GM20431 (cell line): ENCODE measurements at regions not wholly inside any gene's neighbourhood (a gene's known extent, or its start where the extent isn't known, plus 50 kb on each side); places are given as distances from the start of the nearest gene placed in this dataset.
"Not testable (repeated sequence)": the region's sequence is repeated elsewhere in the genome, so short reads cannot be mapped to it uniquely, and the experiment has no call there.

Experiments used
- in situ Hi-C: fragments of 300-500 bp; cut with MseI, MboI; formaldehyde crosslinking; loops from one replicate; pipeline ENCODE4 v1.15.0; 2020; ENCODE audit warnings: low sequenced_read_pairs; ENCODE audit not compliant: unreplicated experiment

DNA sequence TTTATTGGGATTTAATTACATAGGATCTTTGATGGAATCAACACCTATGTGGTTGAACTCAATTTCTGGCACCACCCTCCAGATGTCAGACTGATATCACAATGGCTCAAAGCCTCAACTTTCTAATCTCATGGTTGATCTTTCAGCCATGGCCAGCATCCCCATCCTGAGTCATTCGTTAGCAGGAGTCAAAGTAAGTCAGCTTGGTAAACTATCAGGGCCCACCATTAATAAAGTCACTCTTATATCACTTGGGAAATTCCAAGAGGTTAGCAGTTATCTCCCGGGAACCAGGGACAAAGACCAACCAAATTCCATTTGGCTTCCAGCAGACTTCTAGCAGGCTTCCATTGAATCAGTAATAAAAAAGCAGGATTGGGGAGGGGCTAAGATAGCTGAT, 50.7 kb upstream of the TNFSF4 start:
- in situ Hi-C loops, result no loop called here

DNA sequence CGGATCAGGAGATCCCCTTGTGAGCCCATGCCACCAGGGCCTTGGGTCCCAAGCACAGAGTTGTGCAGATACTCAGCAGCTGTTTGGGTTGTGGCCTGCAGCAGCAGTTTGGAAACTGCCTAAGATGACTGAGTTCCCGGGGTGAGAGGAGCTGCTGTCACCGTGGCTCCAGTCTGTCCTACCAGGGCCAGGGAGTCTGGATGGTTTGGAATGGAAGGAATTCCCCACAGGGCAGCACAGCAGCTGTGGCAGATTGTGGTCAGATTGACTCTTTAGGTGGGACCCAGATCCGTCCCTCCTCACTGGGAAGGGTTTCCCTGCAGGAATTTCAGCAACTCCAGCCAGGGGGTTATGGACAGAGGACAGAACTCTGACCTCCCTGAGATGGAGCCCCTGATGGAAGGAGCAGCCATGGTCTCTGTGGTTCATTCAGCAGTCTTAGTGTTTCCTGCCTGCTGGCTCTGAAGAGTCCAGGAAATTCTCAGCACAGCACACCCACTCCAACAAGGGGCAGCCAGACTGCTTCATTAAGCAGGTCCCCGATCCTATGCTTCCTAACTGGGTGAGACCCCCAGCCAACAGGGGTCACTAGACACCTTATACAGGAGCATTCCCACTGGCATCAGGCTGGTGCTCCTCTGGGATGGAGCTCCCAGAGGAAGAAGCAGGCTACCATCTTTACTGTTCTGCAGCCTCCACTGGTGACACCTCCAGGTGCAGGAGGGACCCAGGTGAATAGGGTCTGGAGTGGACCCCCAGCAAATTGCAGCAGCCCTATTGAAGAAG, 51.5 kb upstream of the TNFSF4 start:
- in situ Hi-C loops, result no loop called here

DNA sequence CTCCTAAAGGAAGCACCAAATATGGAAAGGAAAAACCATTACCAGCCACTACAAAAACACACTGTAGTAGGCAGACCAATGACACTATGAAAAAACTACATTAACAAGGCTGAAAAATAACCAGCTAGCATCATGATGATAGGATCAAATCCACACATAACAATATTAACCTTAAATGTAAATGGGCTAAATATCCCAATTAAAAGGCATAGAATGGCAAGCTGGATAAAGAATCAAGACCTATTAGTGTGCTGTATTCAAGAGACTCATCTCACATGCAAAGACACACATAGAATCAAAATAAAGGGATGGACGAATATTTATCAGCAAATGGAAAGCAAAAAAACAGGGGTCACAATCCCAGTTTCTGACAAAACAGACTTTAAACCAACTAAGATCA, 53.2 kb upstream of the TNFSF4 start:
- in situ Hi-C loops, result not testable (repeated sequence)

DNA sequence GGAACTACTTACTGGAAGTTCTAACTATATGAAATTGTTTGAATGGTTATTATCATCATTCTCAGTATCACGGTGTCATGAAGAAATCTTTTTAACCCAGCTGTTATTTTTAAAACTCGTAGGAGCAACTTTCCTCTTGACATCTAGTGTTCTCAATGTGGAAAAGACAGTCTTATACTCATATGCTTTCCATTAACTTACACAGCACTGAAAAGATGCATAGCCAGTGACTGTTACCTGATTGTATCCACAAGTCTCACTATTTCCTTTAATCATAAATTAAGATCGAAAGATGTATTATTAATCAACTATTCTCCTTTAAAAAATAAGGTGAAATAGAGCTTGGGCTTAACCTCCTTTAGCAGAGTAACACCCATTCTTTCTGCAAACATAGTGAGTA, 59.7 kb upstream of the TNFSF4 start:
- in situ Hi-C loops, result no loop called here

DNA sequence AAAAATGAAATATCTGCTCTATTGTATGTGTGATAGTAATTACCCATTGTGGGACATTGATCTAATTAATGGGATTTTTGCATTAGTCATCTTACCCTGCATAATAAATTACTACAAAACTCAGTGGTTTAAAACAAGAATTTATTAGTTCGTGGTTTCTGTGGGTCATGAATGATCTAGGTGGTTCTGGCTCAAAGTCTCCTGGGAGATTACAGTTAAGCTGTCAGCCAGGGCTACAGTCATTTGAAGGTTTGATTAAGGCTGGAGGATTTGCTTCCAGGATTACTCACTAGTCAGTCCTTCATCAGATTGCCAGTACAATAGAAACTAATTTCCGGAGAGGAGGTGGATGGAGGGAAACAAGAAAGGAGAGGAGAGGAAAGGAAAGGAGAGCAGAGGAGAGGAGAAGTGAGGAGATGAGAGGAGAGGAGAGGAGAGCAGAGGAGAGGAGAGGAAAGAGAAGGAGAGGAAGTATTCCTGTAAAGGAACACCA, 60.4 kb upstream of the TNFSF4 start:
- in situ Hi-C loops, result no loop called here

DNA sequence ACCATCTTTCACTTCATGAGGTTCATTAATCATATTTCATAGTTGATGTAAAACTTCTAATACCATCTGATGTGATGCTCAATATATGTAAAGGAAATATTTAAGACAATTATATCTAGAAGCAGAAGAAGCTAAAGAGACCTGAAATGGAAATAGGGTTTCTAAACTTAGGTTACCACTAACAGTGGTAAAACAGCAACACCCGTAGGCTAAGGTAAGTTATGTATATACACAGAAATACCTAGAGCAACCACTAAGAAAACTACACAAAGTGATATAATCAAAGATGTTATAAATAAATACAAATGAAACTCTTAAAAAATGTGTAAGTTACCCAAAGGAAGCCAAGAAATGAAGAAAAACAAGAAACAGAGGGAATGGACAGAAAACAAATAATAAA, 61.1 kb upstream of the TNFSF4 start:
- in situ Hi-C loops, result no loop called here

DNA sequence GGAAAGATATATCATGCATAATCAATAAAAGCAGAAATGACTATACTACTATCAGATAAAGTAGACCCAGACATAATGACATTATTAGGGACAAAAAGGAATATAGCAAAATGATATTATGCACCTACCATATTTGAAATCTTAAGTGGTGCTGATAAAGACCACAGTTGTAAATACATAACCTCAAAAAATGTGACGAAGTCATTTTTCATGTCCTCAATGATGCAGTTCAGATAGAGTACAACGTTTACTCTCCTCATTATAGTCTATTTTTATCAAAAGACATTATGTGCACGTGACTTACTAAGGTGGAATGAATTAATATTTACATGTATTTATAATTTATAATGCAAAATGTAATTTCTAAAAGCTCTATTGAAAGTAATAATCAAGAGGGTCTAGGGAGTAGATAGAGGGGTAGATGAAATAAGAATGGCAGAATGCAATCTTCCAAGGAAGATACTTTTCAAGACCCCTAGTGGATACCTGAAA, 61.7 kb upstream of the TNFSF4 start:
- in situ Hi-C loops, result no loop called here

DNA sequence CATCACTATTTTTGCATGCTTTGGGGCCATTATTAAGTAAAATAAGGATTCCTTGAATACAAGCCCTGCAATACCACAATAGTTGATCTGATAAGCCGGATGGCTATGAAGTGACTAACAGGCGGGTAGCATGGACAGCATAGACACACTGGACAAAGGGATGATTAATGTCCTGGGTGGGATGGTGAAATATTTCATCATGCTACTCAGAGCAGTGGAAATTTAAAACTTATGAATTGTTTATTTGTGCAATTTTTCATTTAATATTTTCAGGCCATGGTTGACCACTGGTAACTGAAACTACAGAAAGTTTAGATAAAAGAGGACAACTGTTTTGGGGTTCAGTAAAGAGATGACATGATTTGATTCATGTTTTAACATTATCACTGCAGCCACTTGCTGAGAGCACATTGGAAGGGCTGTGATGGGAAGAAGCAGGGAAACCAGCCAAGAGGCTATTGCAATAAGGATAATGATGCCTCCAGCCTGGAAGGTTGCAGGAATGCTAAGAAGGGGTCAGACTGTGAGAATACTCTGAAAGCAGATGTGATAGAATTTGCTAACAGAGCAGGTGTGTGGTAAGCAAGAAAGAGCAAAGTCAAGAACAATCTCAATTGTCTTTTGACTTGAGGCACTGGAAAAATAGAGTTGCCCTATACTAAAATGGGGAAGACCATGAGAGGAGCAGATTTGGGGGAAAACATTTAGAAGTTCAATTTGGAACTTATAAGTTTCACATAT, 62.5 kb upstream of the TNFSF4 start:
- in situ Hi-C loops, result no loop called here

DNA sequence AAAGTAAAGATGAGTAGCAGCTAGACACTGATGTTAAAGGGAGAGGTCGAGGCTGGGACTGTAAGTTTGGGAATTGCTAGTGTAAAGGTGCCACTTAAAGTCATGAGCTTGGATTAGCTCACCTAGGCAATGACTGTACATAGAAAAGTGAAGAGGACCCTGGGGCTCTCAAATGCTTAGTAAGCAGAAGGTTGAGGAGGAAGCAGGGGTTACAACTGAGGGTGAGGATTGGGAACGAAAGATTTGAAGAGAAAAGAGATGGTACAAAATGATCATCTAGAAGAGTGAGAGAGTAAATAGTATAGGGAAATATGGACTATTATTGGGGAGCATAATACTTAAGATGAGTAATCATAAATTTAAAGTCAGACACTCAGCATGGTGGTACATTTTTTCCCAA, 63.1 kb upstream of the TNFSF4 start:
- in situ Hi-C loops, result no loop called here

DNA sequence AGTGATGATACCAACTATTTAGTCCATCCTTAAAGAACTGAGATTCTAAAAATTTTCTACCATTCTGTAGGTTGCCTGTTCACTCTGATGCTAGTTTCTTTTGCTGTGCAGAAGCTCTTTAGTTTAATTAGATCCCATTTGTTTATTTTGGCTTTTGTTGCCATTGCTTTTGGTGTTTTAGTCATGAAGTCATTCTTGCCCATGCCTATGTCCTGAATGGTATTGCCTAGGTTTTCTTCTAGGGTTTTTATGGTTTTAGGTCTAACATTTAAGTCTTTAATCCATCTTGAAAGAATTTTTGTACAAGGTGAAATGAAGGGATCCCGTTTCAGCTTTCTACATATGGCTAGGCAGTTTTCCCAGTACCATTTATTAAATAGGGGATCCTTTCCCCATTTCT, 63.9 kb upstream of the TNFSF4 start:
- in situ Hi-C loops, result not testable (repeated sequence)

DNA sequence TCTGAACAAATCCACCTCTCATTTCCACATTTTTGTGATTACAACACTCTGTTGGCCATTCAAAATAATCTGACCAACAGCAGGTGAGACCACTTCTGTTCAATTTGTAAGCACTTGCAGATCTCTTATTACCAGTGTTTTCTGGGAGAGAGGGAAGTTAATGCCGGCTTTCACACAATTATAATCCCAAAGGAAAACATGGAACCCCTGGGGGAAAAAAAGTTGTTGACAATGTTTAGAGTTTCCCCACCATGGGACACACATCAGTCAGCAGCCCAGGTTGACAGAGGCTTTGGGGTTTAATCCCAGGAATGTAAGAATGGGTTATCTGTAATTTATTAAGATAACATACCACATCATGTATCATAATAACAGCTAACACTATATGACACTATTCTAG, 68.4 kb upstream of the TNFSF4 start:
- in situ Hi-C loops, result no loop called here

DNA sequence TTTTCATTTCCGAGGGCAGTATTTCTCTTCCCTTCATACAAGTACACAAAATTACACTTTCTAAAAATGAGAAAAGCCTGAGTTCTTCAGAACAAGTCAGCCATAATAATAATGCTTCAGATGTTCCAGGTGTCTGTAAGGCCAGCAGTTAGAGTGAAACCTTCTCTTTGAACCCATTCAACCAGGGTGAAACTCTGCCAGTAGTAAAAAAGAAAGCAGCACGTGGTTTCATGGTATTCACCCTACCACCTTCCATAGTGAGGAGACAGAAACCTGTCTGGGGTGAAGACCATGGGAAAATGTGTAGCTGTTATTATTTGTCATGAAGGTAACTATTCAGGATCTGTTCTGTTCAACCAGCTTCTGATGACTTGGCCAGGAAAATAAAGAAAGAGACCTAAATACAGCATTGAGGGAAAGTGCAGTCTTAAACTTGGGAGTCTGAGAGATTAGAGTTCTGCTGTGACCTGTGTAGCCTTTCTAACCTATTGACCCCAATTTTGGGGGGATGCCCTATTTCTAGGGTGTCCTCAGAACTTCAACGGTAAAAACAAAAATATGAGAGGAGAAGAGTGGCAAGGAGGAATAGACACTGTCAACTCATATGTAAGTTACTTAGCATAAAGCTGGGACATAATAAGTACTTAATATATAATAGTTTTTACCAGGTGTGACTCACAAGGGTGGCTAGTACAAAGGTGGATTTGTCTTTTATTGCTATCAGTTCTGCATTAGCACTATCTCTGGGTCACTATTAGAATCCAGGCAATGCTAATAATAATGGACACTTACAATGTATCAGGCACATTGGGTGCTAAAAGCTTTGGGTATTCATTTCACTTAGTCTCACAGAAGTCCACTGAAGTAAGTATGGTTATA, 70.0 kb upstream of the TNFSF4 start:
- in situ Hi-C loops, result no loop called here

DNA sequence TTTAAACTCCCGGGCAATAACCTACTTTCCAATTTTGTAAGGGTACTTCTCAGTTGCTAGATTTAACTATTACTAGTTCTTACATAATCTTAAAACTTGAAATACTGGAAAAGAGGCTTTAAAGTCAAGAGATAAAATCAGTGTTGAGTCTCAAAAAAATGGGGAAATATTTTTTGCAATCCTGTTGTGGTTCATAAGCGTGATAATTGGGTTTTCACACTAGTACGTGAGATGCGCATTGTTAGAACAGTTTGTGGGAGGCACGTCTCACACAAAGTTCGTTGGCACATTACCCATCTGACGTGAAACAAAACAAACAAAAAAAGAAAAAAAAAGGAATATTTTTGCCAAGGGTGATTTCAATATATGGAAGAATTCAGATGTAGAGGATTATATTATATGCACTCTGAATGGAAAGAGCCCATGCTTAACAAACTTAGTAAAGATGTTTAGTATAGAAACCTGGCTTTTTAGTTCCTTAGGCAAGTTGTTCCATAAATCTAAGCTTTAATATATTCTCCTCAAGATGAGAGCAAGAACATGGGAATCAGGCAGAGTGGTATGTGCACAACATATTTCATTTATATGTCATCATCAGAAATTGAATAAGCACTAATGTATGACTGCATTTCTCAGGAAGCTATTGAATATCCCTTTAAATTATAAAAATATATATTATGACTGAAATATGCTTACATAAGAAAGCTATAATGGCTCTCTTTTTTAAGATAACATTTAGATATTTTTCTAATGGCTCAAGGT, 73.9 kb upstream of the TNFSF4 start:
- in situ Hi-C loops, result no loop called here

DNA sequence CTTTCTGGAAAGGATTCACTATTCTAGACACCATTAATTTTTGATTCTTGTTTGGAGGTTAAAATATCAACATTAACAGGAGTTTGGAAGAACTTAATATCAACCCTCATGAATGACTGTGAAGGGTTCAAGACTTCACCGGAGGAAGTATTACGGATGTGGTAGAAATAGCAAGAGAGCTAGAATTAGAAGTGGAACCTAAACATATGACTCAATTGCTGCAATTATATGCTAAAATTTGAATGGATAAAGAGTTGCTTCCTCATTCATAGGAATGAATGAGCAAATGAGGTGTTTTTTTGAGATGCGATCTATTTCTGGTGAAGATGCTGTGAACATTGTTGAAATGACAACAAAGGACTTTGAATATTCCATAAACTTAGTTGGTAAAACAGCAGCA, 77.9 kb upstream of the TNFSF4 start:
- in situ Hi-C loops, result no loop called here

DNA sequence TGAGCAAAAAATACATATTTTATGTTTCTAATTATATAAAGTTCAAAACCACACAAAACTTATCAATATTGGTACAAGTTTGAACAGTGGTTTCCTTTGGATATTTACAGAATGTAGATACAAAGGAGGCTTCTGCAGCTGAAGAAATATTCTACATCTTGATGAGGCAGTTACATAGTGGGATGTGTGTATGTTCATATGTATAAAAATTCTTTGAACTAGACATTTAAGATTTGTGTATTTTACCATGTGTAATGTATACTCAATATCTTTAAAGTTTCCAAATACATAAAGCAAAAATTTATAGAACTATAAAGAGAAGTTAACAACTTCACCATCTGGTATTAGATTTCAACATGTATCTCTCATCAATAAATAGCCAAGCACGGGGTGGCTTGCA, 80.7 kb upstream of the TNFSF4 start:
- in situ Hi-C loops, result no loop called here

DNA sequence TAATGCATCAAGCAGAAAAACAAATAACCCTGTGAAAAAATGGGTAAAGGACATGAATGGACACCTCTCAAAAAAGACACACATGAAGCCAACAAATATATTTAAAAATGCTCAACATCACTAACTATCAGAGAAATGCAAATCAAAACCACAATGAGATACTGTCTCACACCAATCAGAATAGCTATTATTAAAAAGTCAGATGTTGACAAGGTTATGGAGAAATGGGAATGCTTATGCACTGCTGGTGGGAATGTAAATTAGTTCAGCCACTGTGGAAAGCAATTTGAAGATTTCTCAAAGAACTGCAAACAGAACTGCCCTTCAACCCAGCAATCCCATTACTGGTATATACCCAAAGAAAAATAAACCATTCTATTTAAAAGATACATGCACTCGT, 86.6 kb upstream of the TNFSF4 start:
- in situ Hi-C loops, result no loop called here

DNA sequence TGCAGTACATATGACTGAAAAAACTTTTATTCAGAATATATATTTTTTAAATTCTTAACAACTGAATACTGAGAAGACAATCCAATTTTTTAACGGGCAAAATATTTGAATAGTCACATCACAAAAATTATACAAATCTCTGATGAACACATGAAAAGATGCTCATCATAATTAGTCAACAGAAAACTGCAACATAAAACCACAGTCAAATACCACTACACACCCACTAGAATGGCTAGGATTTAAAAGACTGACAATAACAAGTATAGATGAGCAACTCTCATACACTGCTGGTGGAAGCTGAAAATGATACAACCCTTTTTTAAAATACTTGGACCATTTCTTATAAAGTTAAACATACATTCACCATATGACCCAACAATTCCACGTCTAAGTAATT, 87.7 kb upstream of the TNFSF4 start:
- in situ Hi-C loops, result no loop called here

DNA sequence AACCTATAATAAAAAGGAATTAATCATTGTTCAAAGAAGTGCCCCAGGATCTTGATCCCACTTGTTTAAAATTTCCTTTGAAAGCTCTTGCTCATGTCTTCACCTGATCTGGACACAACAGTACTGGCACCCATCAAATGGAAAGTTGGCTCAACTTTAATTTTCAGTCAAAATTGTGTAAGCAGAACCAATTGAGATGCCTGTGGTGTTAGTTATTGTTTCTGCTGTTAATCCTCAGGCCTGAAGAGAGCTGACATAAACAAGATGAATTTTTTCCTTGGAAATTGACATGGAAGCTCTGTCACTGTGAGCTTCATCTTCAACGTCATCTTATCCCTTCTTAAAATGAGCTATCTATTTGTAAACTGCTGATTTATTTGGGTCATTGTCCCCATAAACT, 88.3 kb upstream of the TNFSF4 start:
- in situ Hi-C loops, result no loop called here

DNA sequence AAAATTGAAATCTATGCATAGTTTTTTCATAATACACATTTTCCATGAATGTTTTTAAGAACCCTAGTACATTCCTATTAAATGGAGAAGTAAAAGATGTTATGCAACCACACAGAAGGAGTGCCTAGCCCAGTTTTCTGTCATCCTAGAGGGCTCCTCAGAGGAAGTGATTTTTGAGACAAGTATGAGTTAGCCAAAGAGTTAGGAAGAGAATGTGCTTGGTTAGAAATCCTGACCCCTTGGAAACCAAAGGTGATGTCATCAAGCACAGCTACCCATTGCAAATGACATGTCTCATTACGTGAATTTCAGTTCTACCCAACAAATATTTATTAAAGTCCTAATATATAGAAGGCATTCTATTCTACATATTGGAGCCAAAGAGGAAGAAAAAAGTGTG, 88.9 kb upstream of the TNFSF4 start:
- in situ Hi-C loops, result no loop called here
